ENCODE measurements at regions not wholly inside any gene's neighbourhood (a gene's known extent, or its start where the extent isn't known, plus 50 kb on each side); places are given as distances from the start of the nearest gene placed in this dataset.

- no peak overlapping the region for H3K4me3 Mint-ChIP-seq
- H3K27ac Mint-ChIP-seq: no peak overlapping the region
- TF ChIP-seq CTCF (IDR thresholded peaks at IDR 0.05): no peak
- H3K36me3 Mint-ChIP-seq (ENCODE audit: low read depth): no peaks in the 10 kb centered on the region
- no peak for DNase-seq
- H3K9me3 Mint-ChIP-seq: no peaks in the 10 kb centered on the region
- H3K27me3 Mint-ChIP-seq (ENCODE audit: low read depth, poor library complexity): peaks cover 6% of the 10 kb centered on the region
- H3K4me1 Mint-ChIP-seq: peaks cover 4% of the 10 kb centered on the region
Observed at GRCh38 chr13:32878163-32878562, 138.1 kb upstream of the KL start.

GRCh38 chr13:32880636-32881035 is 135.6 kb upstream of the KL start:
- no peak for DNase-seq
- Mint-ChIP-seq H3K4me1 (peaks cover 4% of the 10 kb centered on the region), H3K27ac (no peak overlapping the region), H3K4me3 (no peak overlapping the region), H3K27me3 (ENCODE audit: low read depth, poor library complexity) (peaks cover 3% of the 10 kb centered on the region), H3K9me3 (no peaks in the 10 kb centered on the region), H3K36me3 (ENCODE audit: low read depth) (no peaks in the 10 kb centered on the region)
- no peak for TF ChIP-seq CTCF (IDR thresholded peaks at IDR 0.05)

GRCh38 chr13:32881074-32881776 is 135.0 kb upstream of the KL start:
- Mint-ChIP-seq H3K4me3 (no peak overlapping the region), H3K9me3 (no peaks in the 10 kb centered on the region), H3K27ac (no peak overlapping the region), H3K36me3 (ENCODE audit: low read depth) (no peaks in the 10 kb centered on the region), H3K4me1 (peaks cover 4% of the 10 kb centered on the region), H3K27me3 (ENCODE audit: low read depth, poor library complexity) (peaks cover 3% of the 10 kb centered on the region)
- DNase-seq: no peak
- no peak for TF ChIP-seq CTCF (IDR thresholded peaks at IDR 0.05)

- H3K4me1 Mint-ChIP-seq: peaks cover 4% of the 10 kb centered on the region
- no peak overlapping the region for H3K4me3 Mint-ChIP-seq
- TF ChIP-seq CTCF (IDR thresholded peaks at IDR 0.05): no peak
- peaks cover 3% of the 10 kb centered on the region for H3K27me3 Mint-ChIP-seq (ENCODE audit: low read depth, poor library complexity)
- DNase-seq: no peak
- peaks cover 3% of the 10 kb centered on the region for H3K9me3 Mint-ChIP-seq
- no peak overlapping the region for H3K27ac Mint-ChIP-seq
- no peaks in the 10 kb centered on the region for H3K36me3 Mint-ChIP-seq (ENCODE audit: low read depth)
Observed at GRCh38 chr13:32881777-32882145, 134.5 kb upstream of the KL start.

GRCh38 chr13:32882691-32883090 is 133.5 kb upstream of the KL start:
- H3K27me3 Mint-ChIP-seq (ENCODE audit: low read depth, poor library complexity): peaks cover 3% of the 10 kb centered on the region
- TF ChIP-seq CTCF (IDR thresholded peaks at IDR 0.05): no peak
- H3K36me3 Mint-ChIP-seq (ENCODE audit: low read depth): no peaks in the 10 kb centered on the region
- H3K4me3 Mint-ChIP-seq: no peak overlapping the region
- peaks cover 4% of the 10 kb centered on the region for H3K4me1 Mint-ChIP-seq
- H3K9me3 Mint-ChIP-seq: peaks cover 11% of the 10 kb centered on the region
- no peak overlapping the region for H3K27ac Mint-ChIP-seq
- no peak for DNase-seq

- DNase-seq: no peak
- peak overlapping the region; percentile 38 for H3K27ac Mint-ChIP-seq
- H3K4me1 Mint-ChIP-seq: peaks cover 4% of the 10 kb centered on the region
- no peak overlapping the region for H3K4me3 Mint-ChIP-seq
- no peak for TF ChIP-seq CTCF (IDR thresholded peaks at IDR 0.05)
- no peaks in the 10 kb centered on the region for H3K36me3 Mint-ChIP-seq (ENCODE audit: low read depth)
- H3K9me3 Mint-ChIP-seq: peaks cover 17% of the 10 kb centered on the region
- peaks cover 3% of the 10 kb centered on the region for H3K27me3 Mint-ChIP-seq (ENCODE audit: low read depth, poor library complexity)
Observed at GRCh38 chr13:32883474-32883873, 132.7 kb upstream of the KL start.

Data from nephron progenitor cell (in vitro differentiated cells).